Limb (tissue), 2 donors: ENCODE measurements at regions not wholly inside any gene's neighbourhood (a gene's known extent, or its start where the extent isn't known, plus 50 kb on each side); places are given as distances from the start of the nearest gene placed in this dataset.
"Not testable (repeated sequence)": the region's sequence is repeated elsewhere in the genome, so short reads cannot be mapped to it uniquely, and the experiment has no call there.

Source experiments
- DNase-seq, 2 donors: peaks; one replicate each; pipeline ENCODE4 v3.0.0-alpha.2; 2016; ENCODE audit errors: extremely low spot score in 2 of 2

DNA sequence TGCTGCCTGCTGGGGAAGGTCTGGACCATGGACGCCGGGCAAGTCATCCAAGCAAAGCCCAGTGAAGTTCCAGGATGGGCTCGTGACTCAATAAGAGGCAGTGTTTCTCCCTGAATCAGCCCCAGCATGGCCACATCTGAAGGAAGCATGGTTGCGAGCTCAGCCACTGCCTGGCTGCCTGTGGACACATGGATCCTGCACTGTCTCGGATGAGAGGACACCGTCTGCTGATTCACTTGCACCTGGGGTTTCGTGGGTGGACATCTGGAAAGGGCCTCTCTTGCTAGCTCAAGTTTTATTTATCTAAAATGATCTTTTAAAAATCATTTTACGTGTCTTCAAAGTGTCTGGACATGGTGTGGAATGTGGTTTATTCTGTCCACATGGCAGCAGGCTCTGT, 224.8 kb upstream of the FN1 start:
- no peak for DNase-seq

DNA sequence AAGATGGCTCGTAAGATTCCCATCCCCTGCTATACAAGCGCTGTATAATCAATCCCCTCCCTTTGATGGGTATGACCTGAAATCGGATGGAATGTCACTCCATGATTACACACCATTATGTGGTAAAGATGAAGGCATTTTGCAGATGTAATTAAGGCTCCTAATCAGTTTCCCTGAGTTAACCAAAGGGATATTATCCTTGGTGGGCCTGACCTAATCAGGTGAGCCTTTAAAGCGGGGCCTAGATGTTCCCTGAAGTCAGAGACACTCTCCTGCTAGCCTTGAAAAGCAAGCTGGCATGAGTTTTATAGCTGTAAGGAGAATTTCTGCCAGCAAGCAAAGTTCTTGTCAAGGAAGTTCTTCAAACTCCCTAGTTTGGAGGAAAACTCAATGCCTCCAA, 223.8 kb upstream of the FN1 start:
- DNase-seq = no peak

DNA sequence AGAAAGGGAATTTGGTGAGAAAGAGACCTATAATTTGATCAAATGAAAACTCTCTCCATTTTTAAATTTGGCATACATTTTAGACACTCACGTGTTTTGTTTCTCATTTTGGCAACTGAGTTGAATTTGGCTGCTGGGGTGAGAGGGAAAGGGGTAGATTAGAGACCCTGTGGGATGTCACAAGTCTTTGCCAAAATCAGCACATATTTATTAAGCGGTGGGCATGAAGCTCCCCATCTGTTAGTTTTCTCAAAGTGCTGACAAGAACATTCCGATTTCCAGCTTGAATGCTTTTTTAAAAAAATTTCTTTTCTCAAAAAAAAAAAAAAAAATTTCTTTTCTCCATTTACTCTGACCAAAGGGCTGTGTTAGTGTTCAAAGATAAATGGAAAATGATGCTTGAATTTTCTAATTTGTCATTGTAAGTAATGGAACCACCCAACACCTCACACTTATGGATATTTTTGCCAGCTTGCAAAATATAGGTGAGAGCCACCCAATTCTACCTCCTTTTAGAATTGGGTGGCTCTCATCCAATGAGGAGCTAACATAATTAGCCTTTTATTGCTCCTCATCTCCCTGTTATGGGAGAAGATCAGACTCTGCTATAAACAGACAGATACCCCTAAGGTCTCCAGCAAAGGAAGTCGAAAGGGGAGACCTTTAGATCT, 222.9 kb upstream of the FN1 start:
- DNase-seq = no peak

DNA sequence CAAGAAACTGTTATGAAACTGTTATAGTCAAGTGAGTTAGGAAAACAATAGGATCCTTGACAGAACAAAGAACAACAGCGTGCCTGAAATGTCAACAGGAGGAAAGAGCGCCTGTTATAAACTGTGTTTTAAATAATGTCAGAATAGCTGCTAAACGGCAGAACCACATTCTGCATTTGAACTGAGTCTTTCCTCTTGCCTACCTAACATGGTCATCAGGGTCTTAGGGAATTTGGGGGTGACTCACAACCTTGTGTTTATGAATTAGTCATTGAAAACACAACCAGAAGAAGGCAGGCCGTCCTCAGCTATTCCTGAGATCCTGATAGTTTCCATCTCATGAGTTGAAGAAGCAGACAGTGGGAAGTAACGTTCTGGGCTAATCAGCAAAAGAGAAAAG, 222.0 kb upstream of the FN1 start:
- no peak for DNase-seq

DNA sequence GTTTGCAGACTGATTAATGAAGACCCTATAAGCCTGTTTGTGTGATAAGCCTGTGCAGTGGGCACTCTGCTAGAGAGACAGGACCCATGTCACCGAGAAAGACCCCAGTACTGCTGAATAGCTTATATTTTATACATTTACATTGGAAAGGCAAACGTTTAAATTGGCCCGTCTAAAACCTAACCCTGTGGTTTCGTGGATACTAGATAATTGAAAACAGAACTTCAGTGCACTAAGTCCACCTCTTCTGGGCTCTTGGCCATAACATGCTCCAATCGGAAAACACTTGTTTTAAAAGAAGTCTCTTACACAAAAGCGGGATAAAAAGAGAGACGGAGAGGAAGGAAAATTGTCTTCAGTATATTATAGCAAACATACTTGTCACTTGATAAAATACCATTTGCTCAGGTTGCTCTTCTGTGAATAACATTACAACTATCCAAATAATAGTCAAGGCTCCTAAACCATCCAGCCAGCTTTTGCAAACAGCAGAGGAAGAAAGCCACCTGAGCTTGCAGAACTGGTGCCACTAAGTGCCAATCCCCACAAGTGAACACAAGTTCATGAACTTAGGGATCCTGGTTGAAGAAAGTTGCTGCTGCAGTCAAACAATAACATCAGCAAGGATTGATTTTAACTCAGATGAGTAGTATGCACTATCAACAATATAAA, 218.4 kb upstream of the FN1 start:
- DNase-seq = peak in 1 of 2 donors; percentile 91

DNA sequence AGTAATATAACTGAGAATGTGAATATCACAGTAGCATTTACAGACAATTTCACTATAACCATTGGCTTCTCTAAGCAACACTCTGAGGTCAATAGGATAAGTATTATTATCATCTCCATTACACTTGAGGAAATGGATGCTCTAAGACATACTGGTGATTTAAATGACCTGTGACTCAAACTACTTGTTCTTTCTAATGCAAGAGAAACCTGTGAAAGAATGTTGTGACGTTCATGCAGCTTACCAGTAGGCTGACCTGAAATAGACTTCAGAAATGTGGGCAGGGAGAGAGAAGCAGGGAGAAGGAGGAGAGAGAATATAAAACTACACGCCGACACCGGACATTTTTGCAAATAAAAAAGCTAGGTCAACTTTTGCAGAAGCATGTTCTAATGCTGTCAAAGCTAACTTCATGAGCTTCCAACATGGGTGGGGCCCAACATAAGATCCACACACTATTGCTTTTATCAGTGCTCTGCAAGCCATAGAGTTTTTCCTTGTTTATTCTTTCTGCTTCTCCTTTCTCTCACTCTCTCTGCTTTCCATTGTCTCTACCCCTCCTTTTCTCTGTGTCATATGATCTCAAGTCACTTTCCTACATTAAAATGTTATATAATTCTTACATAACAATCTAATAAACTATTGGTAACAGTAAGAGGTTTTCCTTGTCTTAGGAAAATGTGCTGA, 217.6 kb upstream of the FN1 start:
- DNase-seq = no peak

DNA sequence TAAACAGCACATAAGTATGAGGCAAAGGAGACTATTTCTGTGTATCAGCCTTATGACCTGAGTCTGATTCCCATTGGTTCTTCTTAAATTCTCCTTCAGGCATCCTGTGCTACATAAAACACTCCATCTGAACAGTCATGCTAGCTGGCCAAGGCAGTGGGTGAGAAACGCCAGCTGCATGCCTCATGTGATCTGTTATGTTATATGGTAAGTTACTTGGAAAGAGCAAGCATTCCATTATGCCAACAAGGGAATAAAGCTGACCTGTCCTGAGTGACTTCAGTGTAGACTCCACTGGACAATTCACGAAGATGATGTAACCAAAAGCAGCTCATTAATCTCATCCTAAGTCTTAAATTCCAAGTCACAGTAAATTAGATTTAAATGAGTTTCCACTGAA, 216.5 kb upstream of the FN1 start:
- DNase-seq = no peak

DNA sequence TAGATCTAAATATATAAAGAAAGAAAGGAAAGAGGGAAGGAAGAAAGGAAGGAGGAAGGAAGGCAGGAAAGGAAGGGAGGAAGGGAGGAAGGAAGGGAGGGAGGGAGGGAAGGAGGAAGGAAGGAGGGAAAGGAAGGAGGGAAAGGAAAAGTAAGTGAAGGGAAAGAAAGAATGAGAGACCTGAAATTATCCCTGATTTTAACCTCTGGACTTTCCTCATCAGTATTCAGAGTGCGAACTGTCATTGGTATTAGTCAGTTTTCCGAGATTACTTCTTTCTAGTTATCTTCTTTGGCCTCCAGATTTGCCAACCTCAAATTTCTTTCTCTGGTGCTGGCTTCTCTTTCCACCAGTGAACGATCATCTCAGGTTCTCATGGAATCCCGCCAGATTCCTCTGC, 215.5 kb upstream of the FN1 start:
- DNase-seq = no peak

DNA sequence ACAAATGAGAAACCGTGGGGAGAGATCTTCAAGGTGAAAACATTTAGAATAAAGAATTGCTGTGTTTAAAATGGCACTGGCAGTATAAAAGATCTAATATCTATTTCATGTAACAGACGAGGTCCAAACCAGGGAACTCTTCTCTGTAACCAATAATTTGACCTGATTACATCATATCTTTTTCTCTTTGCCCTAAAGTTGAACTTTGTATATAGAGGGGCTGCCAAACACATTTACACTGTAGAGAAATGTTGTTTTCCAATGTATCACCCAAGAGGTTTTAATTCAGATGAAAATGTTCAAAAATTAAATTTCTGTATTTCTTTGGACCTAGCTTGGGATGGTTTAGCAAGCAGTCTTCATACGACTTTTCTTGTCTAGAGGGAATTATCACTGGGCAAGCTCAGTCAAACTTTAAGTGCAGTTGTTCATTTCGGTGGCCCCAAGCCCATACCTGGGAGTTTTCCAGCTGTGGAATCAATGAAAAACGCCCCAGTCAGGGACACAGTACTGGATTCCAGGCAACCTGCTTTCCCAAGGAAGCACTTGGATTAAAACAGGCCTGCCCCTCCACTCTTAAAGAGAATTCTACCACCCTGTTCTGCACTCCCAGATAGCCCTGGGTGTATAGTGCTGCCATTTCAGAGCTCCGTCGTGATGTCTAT, 208.5 kb upstream of the FN1 start:
- no peak for DNase-seq

DNA sequence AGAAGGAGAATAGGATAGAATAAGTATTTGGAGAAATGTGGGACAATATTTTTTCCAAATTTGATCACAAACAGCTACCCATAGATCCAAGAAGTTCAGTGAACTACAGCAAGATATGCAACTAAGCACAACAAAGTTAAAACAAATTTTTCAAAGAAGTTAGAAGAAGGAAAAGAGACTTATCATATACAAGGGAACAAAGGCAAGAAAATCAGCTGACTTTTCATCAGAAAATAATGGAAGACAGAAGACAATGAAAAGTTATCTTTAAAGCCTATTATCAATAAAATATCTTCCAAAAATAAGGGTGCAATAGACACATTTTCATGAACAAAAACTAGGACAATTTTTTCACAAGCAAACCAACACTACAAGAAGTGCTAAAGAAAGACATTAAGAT, 202.8 kb upstream of the FN1 start:
- no peak for DNase-seq

DNA sequence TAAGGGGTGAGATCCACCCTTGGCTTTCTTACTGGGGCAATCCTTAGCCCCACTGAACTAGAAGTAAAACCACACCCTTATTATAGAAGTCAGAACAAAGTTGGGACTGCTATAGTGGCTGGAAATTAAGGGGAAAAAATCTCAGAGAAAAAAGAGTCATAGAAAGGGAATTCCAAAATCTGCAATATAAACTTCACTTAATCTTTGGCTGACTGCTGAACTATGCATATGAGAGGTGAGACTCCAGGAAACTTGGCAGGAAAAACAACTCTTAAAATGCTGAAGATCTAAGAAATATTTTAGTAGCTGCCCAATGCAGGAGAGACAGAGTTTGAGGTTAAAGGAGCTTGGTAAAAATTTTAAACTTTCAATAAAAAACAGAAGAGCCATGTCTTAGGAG, 201.8 kb upstream of the FN1 start:
- DNase-seq = no peak

DNA sequence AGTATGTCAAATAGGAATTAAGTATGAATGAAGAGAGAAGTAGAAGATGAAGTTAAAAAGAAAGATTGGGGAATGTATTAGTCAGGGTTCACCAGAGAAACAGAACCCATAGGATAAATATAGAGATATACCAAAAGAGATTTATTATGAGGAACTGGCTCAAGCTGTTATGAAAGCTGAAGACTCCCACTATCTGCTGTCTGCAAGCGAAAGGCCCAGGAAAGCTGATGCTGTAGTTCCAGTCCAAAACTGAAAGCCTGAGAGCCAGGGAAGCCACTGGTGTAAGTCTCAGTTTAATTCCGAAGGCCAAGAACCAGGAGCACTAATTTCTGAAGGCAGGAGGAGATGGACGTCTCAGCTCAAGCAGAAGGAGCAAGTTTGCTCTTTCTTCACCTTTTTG, 200.9 kb upstream of the FN1 start:
- DNase-seq = no peak

DNA sequence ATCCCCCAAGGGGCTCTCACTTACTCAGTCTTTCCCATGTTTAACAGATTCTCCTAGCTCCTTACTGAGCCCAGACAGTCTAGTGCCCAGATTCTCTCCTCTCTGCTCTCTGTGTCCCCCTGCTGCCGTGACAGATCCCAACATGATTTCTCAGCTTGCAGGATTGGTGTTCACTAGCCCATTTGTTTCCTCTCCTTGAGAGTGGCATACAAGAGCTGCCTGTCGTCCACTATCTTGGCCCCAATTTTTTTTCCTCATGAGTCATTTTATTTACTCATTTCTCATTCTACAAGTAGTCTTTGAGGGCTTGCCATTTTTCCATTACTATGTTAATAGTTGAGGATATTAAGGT, 199.9 kb upstream of the FN1 start:
- no peak for DNase-seq

DNA sequence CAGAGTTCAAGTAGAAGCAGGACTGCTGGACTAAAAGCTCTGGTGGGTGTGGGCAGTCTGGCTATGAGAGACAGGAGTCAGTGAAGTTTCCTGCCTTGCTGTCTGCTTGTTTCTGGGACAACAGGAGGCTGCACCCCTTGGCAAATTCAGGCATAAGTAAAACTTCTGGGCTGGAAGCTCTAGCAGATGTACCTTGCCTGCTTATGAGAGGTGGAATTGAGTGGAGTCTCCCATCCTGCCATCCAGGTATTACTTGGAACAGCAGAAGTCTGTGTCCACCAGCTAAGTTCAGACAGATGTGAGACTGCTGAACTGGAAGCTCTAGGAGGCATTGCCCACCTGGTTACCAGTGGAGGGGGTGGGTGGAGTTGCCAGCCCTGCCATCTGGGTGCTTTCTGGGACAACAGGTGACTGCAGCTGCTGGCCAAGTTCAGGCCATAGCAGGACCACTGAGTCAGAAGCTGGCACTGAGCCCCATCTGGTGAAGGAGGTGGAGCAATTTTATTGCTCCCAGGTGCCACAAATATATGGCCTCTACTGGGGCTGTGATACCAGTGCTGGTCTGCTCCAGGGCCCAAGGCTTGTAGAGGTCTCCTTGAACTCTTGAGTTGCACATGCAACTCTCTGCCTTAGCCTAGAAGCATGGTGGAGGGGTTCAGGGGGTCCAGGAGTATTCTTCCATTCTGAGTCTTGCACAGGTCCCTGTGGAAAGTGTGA, 199.4 kb upstream of the FN1 start:
- DNase-seq = no peak

DNA sequence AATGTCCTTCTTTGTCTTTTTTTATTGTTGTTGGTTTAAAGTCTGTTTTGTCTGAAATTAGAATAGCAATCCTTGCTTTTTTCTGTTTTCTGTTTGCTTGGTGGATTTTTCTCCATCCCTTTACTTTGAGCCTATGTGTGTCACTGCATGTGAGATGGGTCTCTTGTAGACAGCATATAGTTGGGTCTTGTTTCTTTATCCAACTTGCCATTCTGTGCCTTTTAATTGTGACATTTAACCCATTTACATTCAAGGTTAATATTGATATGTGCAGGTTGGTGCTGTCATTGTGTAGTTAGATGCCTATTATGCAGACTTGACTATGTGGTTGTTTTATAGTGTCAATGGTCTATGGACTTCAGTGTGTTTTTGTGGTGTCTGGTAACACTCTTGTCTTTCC, 197.5 kb upstream of the FN1 start:
- no peak for DNase-seq

DNA sequence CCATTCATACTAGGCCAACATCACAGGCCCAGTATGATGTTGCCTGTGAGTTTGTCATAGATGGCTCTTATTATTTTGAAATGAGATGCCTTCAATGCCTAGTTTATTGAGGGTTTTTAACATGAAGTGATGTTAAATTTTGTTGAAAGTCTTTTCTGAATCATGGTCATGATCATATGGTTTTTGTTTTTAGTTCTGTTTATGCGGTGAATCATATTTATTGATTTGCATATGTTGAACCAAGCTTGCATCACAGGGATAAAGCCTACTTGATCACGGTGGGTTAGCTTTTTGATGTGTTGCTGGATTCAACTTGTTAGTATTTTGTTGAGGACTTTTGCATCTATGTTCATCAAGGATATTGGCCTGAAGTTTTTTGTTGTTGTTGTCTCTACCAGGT, 195.8 kb upstream of the FN1 start:
- no peak for DNase-seq

DNA sequence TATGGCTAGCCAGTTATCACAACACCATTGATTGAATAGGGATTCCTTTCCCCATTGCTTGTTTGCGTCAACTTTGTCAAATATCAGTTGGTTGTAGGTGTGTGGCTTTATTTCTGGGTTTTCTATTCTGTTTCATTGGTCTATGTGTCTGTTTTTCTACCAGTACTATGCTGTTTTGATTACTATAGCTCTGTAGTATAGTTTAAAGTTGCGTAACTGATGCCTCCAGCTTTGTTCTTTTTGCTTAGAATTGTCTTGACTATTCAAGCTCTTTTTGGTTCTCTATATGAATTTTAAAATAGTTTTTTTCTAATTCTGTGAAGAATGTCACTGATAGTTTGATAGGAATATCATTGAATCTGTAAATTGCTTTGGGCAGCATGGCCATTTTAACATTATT, 194.9 kb upstream of the FN1 start:
- DNase-seq = not testable (repeated sequence)

DNA sequence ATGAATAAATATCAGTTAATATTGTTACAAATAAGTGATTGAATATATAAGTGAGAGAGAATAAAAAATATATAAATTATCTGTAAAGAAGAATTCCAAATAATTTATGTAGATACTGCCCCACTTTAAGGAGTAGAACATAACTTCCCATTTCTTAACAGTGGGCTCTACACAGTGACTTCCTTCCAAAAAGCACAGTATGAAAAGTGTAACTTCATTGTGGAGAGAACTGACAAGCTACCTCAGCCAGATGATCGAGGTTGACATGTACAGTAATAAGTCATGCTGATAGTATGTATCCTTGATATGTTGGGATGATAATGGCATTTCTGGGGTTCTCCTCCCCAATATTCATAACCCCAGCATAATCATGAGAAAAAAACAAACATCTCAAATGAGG, 191.9 kb upstream of the FN1 start:
- DNase-seq = no peak

DNA sequence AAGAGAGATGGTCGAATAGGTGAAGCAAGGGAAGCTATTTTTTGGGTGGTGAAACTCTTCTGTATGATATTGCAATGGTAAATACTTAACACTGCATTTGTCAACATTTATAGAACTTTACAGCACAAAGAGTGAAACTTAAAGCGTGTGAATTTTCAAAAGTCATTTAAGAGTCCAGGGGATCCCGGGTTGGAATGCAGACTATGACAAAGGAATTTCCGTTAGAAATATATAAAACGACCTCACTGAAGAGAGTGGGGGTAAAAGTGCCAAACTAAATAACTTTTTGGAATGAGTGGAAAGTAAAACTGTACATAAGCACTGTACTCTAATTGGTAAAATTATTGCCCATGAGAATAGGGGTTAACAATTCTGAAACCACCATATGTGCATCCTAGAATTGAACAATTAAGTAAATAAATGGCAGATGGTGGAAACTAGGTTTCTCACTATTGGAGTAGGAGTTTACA, 191.0 kb upstream of the FN1 start:
- no peak for DNase-seq

DNA sequence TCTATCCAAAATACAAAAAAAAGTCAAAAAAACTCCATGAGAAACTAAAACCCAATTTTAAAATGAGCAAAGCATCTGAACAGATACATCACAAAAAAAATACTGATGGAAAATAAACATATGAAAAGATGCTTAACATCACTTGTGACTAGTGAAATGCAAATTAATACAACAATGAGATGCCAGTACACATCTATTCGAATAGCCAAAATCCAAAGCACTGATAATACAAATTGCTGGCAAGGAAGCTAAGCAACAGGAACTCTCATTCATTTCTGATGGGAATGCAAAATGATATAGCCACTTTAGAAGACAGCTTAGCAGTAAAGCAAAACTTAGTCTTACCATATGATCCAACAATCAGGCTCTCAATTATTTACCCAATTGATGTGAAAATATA, 190.2 kb upstream of the FN1 start:
- DNase-seq = no peak

DNA sequence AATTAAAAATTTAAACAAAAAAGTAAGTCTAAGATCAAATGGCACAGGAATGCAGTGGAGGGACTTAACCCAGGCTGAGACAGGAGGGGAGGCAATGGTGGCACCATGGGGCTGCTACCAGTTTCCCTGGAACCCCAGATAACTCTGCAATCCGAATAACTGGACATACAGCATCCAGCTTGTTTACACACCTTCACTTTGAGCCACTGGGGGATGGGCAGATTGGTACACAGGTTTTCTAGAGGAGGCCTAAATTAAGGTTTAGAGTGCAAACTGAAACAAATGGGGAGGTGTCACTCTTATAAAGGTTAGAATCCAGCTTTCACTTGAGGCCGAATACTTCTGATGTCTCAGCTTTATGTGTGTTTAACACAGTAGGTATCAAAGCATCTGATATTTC, 189.3 kb upstream of the FN1 start:
- DNase-seq = no peak

DNA sequence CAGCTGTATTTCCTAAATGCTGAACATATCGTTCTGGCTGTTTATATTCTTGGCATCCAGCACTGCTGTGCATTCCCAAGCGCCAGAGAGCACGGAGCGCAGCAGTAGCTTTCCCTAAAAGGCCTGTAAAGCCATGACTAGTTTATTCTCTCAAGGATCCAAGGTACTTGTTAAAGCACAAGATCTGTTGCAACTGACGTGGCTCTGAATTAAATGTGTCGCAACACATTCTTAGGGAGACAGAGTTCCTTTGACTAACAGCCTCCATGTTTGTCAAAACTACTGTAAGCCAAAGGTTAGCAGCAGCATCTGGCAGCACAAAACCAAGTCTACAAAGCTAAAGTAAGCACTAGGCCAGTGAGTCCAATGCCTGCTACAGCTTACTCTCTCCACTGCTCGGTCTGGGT, 188.6 kb upstream of the FN1 start:
- DNase-seq = peak; percentile 50 to 83
